ENCODE measurements at regions not wholly inside any gene's neighbourhood (a gene's known extent, or its start where the extent isn't known, plus 50 kb on each side); places are given as distances from the start of the nearest gene placed in this dataset.

DNA sequence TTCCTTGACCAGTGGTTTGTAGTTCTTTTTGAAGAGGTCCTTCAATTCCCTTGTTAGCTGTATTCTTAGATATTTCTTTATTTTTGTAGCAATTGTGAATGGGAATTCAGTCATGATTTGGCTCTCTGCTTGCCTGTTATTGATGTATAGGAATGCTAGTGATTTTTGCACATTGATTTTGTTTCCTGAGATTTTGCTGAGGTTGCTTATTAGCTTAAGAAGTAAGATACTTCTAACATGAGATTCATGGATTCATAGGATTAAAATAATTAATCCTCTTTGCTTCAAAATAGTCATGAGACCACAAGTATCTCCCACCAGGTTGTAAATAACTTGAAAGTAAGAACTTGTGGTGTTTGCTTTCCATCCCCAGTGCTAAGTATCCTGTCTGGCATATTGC is 308.9 kb downstream of the DTHD1 start:
- TF ChIP-seq SNRNP70 (optimal IDR thresholded peaks at IDR 0.05; ENCODE audit: low read depth, low read length) (no peak), POLR2A (conservative IDR thresholded peaks at IDR 0.05) (no peak), SETDB1 (IDR thresholded peaks at IDR 0.05; ENCODE audit: low read length) (no peak), RAD21 (CRISPR knock-in tag; conservative IDR thresholded peaks at IDR 0.05 in 1 of 2, IDR thresholded peaks at IDR 0.05 in 1 of 2) (no peak), ADNP (tag; IDR thresholded peaks at IDR 0.05) (no peak), ZNF778 (CRISPR knock-in tag; IDR thresholded peaks at IDR 0.05) (no peak), POLR2AphosphoS5 (IDR thresholded peaks at IDR 0.05; ENCODE audit: control insufficient read depth, insufficient read depth, low read depth, low read length) (no peak)
- TF ChIP-seq, protein P1, sequence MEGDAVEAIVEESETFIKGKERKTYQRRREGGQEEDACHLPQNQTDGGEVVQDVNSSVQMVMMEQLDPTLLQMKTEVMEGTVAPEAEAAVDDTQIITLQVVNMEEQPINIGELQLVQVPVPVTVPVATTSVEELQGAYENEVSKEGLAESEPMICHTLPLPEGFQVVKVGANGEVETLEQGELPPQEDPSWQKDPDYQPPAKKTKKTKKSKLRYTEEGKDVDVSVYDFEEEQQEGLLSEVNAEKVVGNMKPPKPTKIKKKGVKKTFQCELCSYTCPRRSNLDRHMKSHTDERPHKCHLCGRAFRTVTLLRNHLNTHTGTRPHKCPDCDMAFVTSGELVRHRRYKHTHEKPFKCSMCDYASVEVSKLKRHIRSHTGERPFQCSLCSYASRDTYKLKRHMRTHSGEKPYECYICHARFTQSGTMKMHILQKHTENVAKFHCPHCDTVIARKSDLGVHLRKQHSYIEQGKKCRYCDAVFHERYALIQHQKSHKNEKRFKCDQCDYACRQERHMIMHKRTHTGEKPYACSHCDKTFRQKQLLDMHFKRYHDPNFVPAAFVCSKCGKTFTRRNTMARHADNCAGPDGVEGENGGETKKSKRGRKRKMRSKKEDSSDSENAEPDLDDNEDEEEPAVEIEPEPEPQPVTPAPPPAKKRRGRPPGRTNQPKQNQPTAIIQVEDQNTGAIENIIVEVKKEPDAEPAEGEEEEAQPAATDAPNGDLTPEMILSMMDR (IDR thresholded peaks at IDR 0.05 in 2 of 3, conservative IDR thresholded peaks at IDR 0.05 in 1 of 3; ENCODE audit: insufficient read depth in 2 of 3, low read depth in 1 of 3, low read length in 3 of 3), result no peak
- TF ChIP-seq, protein P2, sequence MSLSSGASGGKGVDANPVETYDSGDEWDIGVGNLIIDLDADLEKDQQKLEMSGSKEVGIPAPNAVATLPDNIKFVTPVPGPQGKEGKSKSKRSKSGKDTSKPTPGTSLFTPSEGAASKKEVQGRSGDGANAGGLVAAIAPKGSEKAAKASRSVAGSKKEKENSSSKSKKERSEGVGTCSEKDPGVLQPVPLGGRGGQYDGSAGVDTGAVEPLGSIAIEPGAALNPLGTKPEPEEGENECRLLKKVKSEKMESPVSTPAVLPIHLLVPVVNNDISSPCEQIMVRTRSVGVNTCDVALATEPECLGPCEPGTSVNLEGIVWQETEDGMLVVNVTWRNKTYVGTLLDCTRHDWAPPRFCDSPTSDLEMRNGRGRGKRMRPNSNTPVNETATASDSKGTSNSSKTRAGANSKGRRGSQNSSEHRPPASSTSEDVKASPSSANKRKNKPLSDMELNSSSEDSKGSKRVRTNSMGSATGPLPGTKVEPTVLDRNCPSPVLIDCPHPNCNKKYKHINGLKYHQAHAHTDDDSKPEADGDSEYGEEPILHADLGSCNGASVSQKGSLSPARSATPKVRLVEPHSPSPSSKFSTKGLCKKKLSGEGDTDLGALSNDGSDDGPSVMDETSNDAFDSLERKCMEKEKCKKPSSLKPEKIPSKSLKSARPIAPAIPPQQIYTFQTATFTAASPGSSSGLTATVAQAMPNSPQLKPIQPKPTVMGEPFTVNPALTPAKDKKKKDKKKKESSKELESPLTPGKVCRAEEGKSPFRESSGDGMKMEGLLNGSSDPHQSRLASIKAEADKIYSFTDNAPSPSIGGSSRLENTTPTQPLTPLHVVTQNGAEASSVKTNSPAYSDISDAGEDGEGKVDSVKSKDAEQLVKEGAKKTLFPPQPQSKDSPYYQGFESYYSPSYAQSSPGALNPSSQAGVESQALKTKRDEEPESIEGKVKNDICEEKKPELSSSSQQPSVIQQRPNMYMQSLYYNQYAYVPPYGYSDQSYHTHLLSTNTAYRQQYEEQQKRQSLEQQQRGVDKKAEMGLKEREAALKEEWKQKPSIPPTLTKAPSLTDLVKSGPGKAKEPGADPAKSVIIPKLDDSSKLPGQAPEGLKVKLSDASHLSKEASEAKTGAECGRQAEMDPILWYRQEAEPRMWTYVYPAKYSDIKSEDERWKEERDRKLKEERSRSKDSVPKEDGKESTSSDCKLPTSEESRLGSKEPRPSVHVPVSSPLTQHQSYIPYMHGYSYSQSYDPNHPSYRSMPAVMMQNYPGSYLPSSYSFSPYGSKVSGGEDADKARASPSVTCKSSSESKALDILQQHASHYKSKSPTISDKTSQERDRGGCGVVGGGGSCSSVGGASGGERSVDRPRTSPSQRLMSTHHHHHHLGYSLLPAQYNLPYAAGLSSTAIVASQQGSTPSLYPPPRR (CRISPR knock-in tag; IDR thresholded peaks at IDR 0.05; ENCODE audit: borderline replicate concordance), result no peak
